ENCODE measurements at regions not wholly inside any gene's neighbourhood (a gene's known extent, or its start where the extent isn't known, plus 50 kb on each side); places are given as distances from the start of the nearest gene placed in this dataset.

- H3K9me3 ChIP-seq (ENCODE audit: insufficient read depth, low read length) = no peaks in the 10 kb centered on the region
- H3K4me3 ChIP-seq (ENCODE audit: insufficient read depth, low read length, poor library complexity, severe bottlenecking) = no peak overlapping the region
- no peaks in the 10 kb centered on the region for H3K27me3 ChIP-seq (ENCODE audit: low read length)
- H3K4me2 ChIP-seq (ENCODE audit: low read depth, low read length, poor library complexity, severe bottlenecking) = no peak overlapping the region
- no peaks in the 10 kb centered on the region for H4K20me1 ChIP-seq (ENCODE audit: low read depth, low read length)
- no peak overlapping the region for H3K27ac ChIP-seq (ENCODE audit: low read depth, low read length)
- no peaks in the 10 kb centered on the region for H3K36me3 ChIP-seq (ENCODE audit: low read length)
- no peaks in the 10 kb centered on the region for H3K9me2 ChIP-seq (replicated peaks; ENCODE audit: insufficient read depth, low read length)
- no peaks in the 10 kb centered on the region for H3F3A ChIP-seq (ENCODE audit: insufficient read depth)
- TF ChIP-seq EZH2phosphoT487 (conservative IDR thresholded peaks at IDR 0.05; ENCODE audit: low read length) = no peak
- TF ChIP-seq CTCF (IDR thresholded peaks at IDR 0.05; ENCODE audit: insufficient read depth, low read length, poor library complexity, severe bottlenecking) = no peak
- no peak overlapping the region for H3K9ac ChIP-seq (ENCODE audit: low read length)
- no peak overlapping the region for H2AFZ ChIP-seq (ENCODE audit: low read depth, low read length, severe bottlenecking)
- no peaks in the 10 kb centered on the region for H3K79me2 ChIP-seq (ENCODE audit: insufficient read depth, low read length)
These were observed 984.3 kb downstream of the REEP3 start for GRCh38 chr10:64505501-64505900.

- Histone ChIP-seq H3K9me2 (replicated peaks; ENCODE audit: insufficient read depth, low read length) (no peaks in the 10 kb centered on the region), H3K36me3 (ENCODE audit: low read length) (no peaks in the 10 kb centered on the region), H3F3A (ENCODE audit: insufficient read depth) (no peaks in the 10 kb centered on the region), H3K4me3 (ENCODE audit: insufficient read depth, low read length, poor library complexity, severe bottlenecking) (no peak overlapping the region), H3K9me3 (ENCODE audit: insufficient read depth, low read length) (no peaks in the 10 kb centered on the region), H3K9ac (ENCODE audit: low read length) (no peak overlapping the region), H3K79me2 (ENCODE audit: insufficient read depth, low read length) (no peaks in the 10 kb centered on the region), H4K20me1 (ENCODE audit: low read depth, low read length) (no peaks in the 10 kb centered on the region), H3K27me3 (ENCODE audit: low read length) (no peaks in the 10 kb centered on the region), H2AFZ (ENCODE audit: low read depth, low read length, severe bottlenecking) (no peak overlapping the region), H3K27ac (ENCODE audit: low read depth, low read length) (no peak overlapping the region), H3K4me2 (ENCODE audit: low read depth, low read length, poor library complexity, severe bottlenecking) (no peak overlapping the region)
- TF ChIP-seq CTCF (IDR thresholded peaks at IDR 0.05; ENCODE audit: insufficient read depth, low read length, poor library complexity, severe bottlenecking) (no peak), EZH2phosphoT487 (conservative IDR thresholded peaks at IDR 0.05; ENCODE audit: low read length) (no peak)
These were observed 985.8 kb downstream of the REEP3 start for GRCh38 chr10:64506963-64507362.

GRCh38 chr10:64507651-64508028 lies 986.4 kb downstream of the REEP3 start:
- Histone ChIP-seq H3F3A (ENCODE audit: insufficient read depth) (no peaks in the 10 kb centered on the region), H2AFZ (ENCODE audit: low read depth, low read length, severe bottlenecking) (no peak overlapping the region), H3K9me3 (ENCODE audit: insufficient read depth, low read length) (no peaks in the 10 kb centered on the region), H3K4me2 (ENCODE audit: low read depth, low read length, poor library complexity, severe bottlenecking) (no peak overlapping the region), H3K4me3 (ENCODE audit: insufficient read depth, low read length, poor library complexity, severe bottlenecking) (no peak overlapping the region), H3K9me2 (replicated peaks; ENCODE audit: insufficient read depth, low read length) (no peaks in the 10 kb centered on the region), H3K79me2 (ENCODE audit: insufficient read depth, low read length) (no peaks in the 10 kb centered on the region), H3K9ac (ENCODE audit: low read length) (no peak overlapping the region), H3K36me3 (ENCODE audit: low read length) (no peaks in the 10 kb centered on the region), H3K27me3 (ENCODE audit: low read length) (no peaks in the 10 kb centered on the region), H3K27ac (ENCODE audit: low read depth, low read length) (no peak overlapping the region), H4K20me1 (ENCODE audit: low read depth, low read length) (no peaks in the 10 kb centered on the region)
- TF ChIP-seq EZH2phosphoT487 (conservative IDR thresholded peaks at IDR 0.05; ENCODE audit: low read length) (no peak), CTCF (IDR thresholded peaks at IDR 0.05; ENCODE audit: insufficient read depth, low read length, poor library complexity, severe bottlenecking) (no peak)
